ENCODE measurements at regions not wholly inside any gene's neighbourhood (a gene's known extent, or its start where the extent isn't known, plus 50 kb on each side); places are given as distances from the start of the nearest gene placed in this dataset.

DNA sequence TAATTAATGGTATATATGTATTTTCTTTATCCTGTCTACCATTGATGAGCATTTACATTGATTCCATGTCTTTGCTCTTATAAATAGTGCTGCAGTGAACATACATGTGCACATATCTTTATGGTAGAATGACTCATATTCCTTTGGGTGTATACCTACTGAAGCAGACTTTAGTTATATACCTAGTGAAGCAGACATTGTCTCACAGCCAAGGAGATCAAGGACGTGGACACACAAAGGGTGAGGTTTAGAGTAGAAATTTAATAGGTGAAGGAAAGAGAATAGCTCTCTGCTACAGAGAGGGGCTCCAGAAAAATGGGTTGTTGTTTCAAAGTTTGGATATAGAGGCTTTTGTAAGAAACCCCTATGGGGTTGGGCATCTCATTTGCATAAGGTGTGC is 700.3 kb downstream of the CDH11 start:
- no peaks in the 10 kb centered on the region for H3K4me1 ChIP-seq (ENCODE audit: insufficient read depth, low read length)
- TF ChIP-seq, protein P1, sequence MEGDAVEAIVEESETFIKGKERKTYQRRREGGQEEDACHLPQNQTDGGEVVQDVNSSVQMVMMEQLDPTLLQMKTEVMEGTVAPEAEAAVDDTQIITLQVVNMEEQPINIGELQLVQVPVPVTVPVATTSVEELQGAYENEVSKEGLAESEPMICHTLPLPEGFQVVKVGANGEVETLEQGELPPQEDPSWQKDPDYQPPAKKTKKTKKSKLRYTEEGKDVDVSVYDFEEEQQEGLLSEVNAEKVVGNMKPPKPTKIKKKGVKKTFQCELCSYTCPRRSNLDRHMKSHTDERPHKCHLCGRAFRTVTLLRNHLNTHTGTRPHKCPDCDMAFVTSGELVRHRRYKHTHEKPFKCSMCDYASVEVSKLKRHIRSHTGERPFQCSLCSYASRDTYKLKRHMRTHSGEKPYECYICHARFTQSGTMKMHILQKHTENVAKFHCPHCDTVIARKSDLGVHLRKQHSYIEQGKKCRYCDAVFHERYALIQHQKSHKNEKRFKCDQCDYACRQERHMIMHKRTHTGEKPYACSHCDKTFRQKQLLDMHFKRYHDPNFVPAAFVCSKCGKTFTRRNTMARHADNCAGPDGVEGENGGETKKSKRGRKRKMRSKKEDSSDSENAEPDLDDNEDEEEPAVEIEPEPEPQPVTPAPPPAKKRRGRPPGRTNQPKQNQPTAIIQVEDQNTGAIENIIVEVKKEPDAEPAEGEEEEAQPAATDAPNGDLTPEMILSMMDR (conservative IDR thresholded peaks at IDR 0.05) = no peak
- H3K4ac ChIP-seq (ENCODE audit: low read depth, low read length) = no peak overlapping the region
- H3K27ac ChIP-seq (ENCODE audit: insufficient read length, low read depth, low read length) = no peak overlapping the region
- H3K27me3 ChIP-seq (ENCODE audit: insufficient read depth, low read length) = no peaks in the 10 kb centered on the region
- no peak overlapping the region for H2AK5ac ChIP-seq (ENCODE audit: insufficient read length, low read length)
- H2BK15ac ChIP-seq (ENCODE audit: low read depth, low read length) = no peak overlapping the region
- no peaks in the 10 kb centered on the region for H3K23me2 ChIP-seq (ENCODE audit: insufficient read length, low read depth, low read length, poor library complexity, severe bottlenecking)
- H2BK20ac ChIP-seq (ENCODE audit: low read depth, low read length, poor library complexity, severe bottlenecking) = no peak overlapping the region
- Mint-ChIP-seq H3K4me3 (no peak overlapping the region), H3K36me3 (ENCODE audit: insufficient read depth in 1 of 3, low read depth in 3 of 3) (peaks cover 0 to 8% (median 2%) of the 10 kb centered on the region in 3 experiments; a peak in 5 of 7 replicates), H3K9me3 (peaks cover 0 to 10% of the 10 kb centered on the region in 2 experiments; a peak in 3 of 5 replicates), H3K27ac (no peak overlapping the region), H3K27me3 (ENCODE audit: low read depth) (no peaks in the 10 kb centered on the region; the same call in 1 of the 2 replicates), H3K4me1 (no peaks in the 10 kb centered on the region)
- H3K23ac ChIP-seq (ENCODE audit: insufficient read length, low read depth, low read length) = no peak overlapping the region
- WGBS (ENCODE audit: extremely low coverage, insufficient read length, low lambda C conversion rate) = no CpG with 5 or more reads among the region's 1 CpG
- H3K79me1 ChIP-seq (ENCODE audit: insufficient read depth, low read depth, low read length, poor library complexity, severe bottlenecking) = no peaks in the 10 kb centered on the region
- no peak overlapping the region for H3T11ph ChIP-seq (ENCODE audit: low read length)
- no peak overlapping the region for H2AFZ ChIP-seq (ENCODE audit: low read length)
- no peak overlapping the region for H2BK12ac ChIP-seq (ENCODE audit: insufficient read length, low read depth, low read length)
- no peak overlapping the region for H3K18ac ChIP-seq (ENCODE audit: insufficient read length, low read depth, low read length)
- no peak overlapping the region for H3K4me2 ChIP-seq (ENCODE audit: insufficient read depth, insufficient read length, low read length)
- no peak overlapping the region for H4K5ac ChIP-seq (ENCODE audit: insufficient read length, low read depth, low read length)
- no peak overlapping the region for H2BK120ac ChIP-seq (ENCODE audit: low read depth, low read length, poor library complexity, severe bottlenecking)
- H3K14ac ChIP-seq (ENCODE audit: insufficient read depth, low read length) = no peak overlapping the region
- no peak overlapping the region for H3K9ac ChIP-seq (ENCODE audit: extremely low read depth, insufficient read length, low read length)
- no peak overlapping the region for H3K56ac ChIP-seq (ENCODE audit: insufficient read length, low read depth, low read length)
- H2BK5ac ChIP-seq (ENCODE audit: insufficient read length, low read length) = no peak overlapping the region
- H3K79me2 ChIP-seq (ENCODE audit: insufficient read depth, low read length) = no peaks in the 10 kb centered on the region
- no peak overlapping the region for H4K8ac ChIP-seq (replicated peaks; ENCODE audit: insufficient read length, low read depth, low read length)
- no peak overlapping the region for H4K91ac ChIP-seq (ENCODE audit: insufficient read length, low read depth, low read length)
- H4K20me1 ChIP-seq (ENCODE audit: control insufficient read depth, insufficient read depth, insufficient read length) = no peaks in the 10 kb centered on the region
- DNase-seq = no peak
- no peaks in the 10 kb centered on the region for H3K9me3 ChIP-seq (ENCODE audit: control insufficient read depth, low read depth, low read length)

Measured in H9 (cell line).